ENCODE measurements at regions not wholly inside any gene's neighbourhood (a gene's known extent, or its start where the extent isn't known, plus 50 kb on each side); places are given as distances from the start of the nearest gene placed in this dataset.

- H3K36me3 ChIP-seq (ENCODE audit: control insufficient read depth, insufficient read depth, low read length) = no peaks in the 10 kb centered on the region
These were observed 153.0 kb upstream of the SMIM23 start for GRCh38 chr5:171632616-171633015.

DNA sequence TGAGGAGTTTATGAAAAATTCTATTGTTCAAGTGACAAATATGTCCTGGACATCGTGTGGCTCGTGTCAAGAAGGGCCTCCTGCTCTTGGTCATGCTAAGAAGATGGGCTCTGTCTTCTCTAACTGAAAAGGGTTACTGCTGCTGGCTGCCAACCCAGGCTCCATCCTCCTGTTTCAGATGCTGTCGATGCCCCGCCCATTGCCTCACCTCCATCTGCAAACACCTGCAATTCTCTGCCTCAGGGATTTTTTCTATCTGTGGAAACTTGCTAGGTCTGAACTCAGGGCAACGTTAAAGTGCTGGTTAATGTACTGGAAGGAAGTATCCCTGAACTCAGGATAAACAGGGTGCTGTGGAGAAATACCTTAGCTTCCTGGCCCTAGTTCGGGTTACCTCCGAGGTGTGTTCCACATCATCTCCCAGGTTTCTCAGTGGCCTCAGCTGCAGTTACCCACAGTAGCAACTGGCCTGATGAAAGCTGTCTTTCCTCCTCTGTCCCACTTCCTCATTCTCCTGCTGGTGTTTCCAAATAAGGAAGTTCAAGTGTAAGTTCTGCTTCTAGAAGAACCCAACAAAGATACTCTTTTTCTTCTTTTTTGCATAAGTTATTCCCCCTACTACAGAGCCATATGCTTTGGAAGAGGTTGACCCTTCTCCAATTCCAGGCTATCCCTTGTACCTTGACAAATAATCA lies 151.7 kb upstream of the SMIM23 start:
- peaks cover 2% of the 10 kb centered on the region for H3K27me3 ChIP-seq (ENCODE audit: control insufficient read depth, insufficient read depth, low read length)
- DNase-seq (ENCODE audit: low read depth) (no peak), FAIRE-seq (no peak)

More at GRCh38 chr5:171632616-171633015, 153.0 kb upstream of the SMIM23 start:
- DNase-seq (ENCODE audit: low read depth) (no peak), FAIRE-seq (no peak)
- H3K4me3 ChIP-seq (ENCODE audit: low read depth, low read length) = no peak overlapping the region
- TF ChIP-seq, protein P1, sequence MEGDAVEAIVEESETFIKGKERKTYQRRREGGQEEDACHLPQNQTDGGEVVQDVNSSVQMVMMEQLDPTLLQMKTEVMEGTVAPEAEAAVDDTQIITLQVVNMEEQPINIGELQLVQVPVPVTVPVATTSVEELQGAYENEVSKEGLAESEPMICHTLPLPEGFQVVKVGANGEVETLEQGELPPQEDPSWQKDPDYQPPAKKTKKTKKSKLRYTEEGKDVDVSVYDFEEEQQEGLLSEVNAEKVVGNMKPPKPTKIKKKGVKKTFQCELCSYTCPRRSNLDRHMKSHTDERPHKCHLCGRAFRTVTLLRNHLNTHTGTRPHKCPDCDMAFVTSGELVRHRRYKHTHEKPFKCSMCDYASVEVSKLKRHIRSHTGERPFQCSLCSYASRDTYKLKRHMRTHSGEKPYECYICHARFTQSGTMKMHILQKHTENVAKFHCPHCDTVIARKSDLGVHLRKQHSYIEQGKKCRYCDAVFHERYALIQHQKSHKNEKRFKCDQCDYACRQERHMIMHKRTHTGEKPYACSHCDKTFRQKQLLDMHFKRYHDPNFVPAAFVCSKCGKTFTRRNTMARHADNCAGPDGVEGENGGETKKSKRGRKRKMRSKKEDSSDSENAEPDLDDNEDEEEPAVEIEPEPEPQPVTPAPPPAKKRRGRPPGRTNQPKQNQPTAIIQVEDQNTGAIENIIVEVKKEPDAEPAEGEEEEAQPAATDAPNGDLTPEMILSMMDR (IDR thresholded peaks at IDR 0.05; ENCODE audit: insufficient read depth, low read length, severe bottlenecking) = no peak
- peaks cover 2% of the 10 kb centered on the region for H3K27me3 ChIP-seq (ENCODE audit: control insufficient read depth, insufficient read depth, low read length)

DNA sequence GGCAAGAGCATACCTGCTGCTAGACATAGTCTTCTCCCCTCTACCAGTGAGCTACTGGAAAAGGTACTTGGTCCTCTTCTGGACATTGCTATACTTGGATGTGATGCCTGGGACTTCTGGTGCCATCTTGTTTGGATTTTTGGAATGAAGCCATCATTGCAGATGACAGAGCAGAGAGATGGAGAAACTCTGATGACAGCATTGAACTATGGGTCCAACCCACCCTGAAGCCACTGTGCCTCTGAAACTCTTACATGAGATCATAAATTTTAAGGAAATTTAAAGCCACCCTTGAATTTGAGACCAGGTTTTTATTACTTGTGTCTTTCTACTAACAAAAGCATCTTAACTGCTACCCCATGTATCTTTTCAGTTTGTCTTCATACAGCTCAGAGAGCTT lies 151.1 kb upstream of the SMIM23 start:
- H3K27me3 ChIP-seq (ENCODE audit: control insufficient read depth, insufficient read depth, low read length) = peaks cover 2% of the 10 kb centered on the region
- TF ChIP-seq, protein P1 (IDR thresholded peaks at IDR 0.05; ENCODE audit: insufficient read depth, low read length, severe bottlenecking) = no peak
- DNase-seq (ENCODE audit: low read depth) = no peak
- FAIRE-seq = no peak
- no peaks in the 10 kb centered on the region for H3K36me3 ChIP-seq (ENCODE audit: control insufficient read depth, insufficient read depth, low read length)
- no peak overlapping the region for H3K4me3 ChIP-seq (ENCODE audit: low read depth, low read length)

More for the DNA sequence above, 151.7 kb upstream of the SMIM23 start:
- H3K4me3 ChIP-seq (ENCODE audit: low read depth, low read length) = no peak overlapping the region
- H3K36me3 ChIP-seq (ENCODE audit: control insufficient read depth, insufficient read depth, low read length) = no peaks in the 10 kb centered on the region
- TF ChIP-seq, protein P1 (IDR thresholded peaks at IDR 0.05; ENCODE audit: insufficient read depth, low read length, severe bottlenecking) = no peak

DNA sequence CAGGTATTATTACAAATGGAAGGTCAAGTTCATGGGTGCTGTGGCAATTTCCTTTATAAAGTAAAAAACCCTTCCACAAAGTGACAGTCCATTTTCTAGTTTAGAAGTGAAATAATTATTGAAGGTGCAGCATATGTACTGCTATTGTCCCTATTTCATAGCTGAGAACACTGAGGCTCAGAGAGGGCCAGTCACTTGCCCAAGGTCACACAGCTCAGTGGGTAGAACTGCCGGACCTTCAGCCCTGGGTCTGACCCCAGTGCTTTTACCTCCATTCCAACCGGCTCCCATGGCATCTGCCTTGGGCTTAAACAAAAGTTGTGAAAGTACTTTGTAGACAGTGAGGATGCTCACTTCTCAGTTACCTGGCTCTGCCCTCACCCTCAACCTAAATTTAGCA lies 150.6 kb upstream of the SMIM23 start:
- TF ChIP-seq, protein P1 (IDR thresholded peaks at IDR 0.05; ENCODE audit: insufficient read depth, low read length, severe bottlenecking) = no peak
- Histone ChIP-seq H3K27me3 (ENCODE audit: control insufficient read depth, insufficient read depth, low read length) (peaks cover 2% of the 10 kb centered on the region), H3K36me3 (ENCODE audit: control insufficient read depth, insufficient read depth, low read length) (no peaks in the 10 kb centered on the region), H3K4me3 (ENCODE audit: low read depth, low read length) (no peak overlapping the region)
- DNase-seq (ENCODE audit: low read depth) = no peak
- FAIRE-seq = no peak

DNA sequence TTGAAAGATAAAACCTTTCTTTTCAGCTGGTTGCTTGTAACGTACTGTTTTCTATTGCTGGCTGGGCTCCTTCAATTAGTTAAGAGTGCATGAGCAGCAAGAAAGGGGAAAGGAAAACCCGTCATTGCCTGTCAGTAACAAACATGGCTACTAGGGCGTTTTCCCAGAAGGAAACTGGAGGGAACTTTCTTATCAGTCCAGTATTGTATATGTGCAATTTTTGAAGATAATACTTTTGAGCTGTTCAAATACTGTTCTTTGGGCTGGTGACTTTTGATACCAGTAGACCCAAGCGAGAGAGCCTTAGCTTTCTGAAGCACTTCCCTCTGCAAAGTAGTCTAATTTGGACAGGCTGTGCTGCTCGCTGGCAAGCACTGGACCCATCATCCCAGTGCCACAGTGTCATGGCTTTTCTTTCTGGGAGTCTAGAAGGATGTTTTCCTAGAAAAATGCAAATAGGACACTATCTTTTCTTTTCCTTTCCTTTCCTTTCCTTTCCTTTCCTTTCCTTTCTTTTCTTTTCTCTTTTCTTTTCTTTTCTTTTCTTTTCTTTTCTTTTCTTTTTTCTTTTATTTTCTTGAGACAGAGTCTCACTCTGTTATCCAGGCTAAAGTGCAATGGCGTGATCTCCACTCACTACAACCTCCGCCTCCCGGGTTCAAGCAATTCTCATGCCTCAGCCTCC lies 149.9 kb upstream of the SMIM23 start:
- no peaks in the 10 kb centered on the region for H3K36me3 ChIP-seq (ENCODE audit: control insufficient read depth, insufficient read depth, low read length)
- FAIRE-seq (no peak), DNase-seq (ENCODE audit: low read depth) (no peak)
- H3K27me3 ChIP-seq (ENCODE audit: control insufficient read depth, insufficient read depth, low read length) = peaks cover 2% of the 10 kb centered on the region
- no peak overlapping the region for H3K4me3 ChIP-seq (ENCODE audit: low read depth, low read length)
- TF ChIP-seq, protein P1 (IDR thresholded peaks at IDR 0.05; ENCODE audit: insufficient read depth, low read length, severe bottlenecking) = no peak

Measured in bronchial epithelial cell (primary cell).